ENCODE measurements at regions not wholly inside any gene's neighbourhood (a gene's known extent, or its start where the extent isn't known, plus 50 kb on each side); places are given as distances from the start of the nearest gene placed in this dataset.
"Not testable (repeated sequence)": the region's sequence is repeated elsewhere in the genome, so short reads cannot be mapped to it uniquely, and the experiment has no call there.

DNA sequence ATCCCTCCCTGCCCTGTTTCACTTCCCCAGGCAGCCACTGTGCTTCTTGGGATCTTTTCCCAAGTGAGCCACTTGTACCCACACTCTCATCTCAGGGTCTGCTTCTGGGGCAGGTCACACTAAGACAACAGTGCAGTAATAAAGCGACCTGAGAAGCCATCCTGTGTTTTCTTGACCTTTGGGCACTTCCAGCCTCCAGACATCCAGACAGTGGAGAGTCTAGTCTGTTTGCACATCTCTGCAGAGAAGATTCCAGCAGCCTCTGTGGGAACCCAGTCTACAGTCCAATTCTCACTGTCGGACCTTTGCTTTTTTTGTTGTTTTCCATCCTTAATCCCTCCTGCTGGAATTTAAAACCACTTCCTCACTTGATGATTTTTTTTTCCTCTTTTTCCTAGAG is 50.3 kb upstream of the ATP6AP2 start:
- DNase-seq (ENCODE audit: low spot score), result no peak

DNA sequence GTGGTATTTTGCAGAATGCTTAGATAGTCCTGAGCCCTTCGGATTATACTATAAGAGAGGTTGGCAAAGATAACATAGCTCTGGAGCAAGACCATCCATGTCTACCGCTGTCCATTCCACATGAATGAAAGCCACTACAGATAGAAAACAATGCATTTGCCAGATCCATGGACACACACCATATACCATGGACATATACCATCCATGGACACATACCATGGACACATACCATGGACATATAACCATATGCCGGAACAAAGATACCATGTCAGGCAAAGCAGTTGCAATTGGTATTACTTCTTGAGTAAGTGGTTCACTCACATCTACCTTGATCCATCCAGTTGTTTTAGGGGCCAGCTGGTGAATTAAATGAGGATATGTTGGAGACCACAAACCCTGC is 53.2 kb upstream of the ATP6AP2 start:
- DNase-seq (ENCODE audit: low spot score), result no peak

DNA sequence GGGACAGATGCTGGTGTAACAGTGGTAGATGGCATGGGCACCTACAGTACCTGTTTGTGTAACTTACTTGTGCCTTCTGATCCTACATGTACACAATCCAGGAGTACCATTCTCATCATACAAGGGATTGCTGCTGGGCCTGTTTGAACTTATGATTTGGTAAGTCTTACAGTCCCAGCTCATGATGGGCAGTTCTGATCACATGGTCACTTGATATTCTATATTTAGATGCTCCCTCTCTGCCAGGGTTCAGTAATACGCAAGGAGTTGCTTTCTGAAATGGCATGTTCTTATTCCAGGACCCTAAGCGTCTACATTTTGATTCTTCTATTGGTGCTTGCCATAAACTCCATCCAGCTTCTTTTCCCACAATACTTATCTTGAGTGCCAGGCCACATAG is 54.4 kb upstream of the ATP6AP2 start:
- no peak for DNase-seq (ENCODE audit: low spot score)

DNA sequence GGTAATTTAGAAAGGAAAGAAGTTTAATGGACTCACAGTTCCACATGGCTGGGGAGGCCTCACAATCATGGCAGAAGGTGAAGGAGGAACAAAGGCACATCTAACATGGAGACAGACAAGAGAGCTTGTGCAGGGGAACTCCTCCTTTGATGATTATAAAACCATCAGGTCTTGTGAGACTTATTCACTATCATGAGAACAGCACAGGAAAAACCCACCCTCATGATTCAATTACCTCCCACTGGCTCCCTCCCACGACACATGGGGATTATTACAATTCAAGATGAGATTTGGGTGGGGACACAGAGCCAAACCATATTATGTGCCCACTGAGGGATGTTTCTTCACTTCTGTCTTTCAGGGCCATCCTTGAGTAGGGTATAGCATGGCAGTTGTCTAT is 54.9 kb upstream of the ATP6AP2 start:
- DNase-seq (ENCODE audit: low spot score), result not testable (repeated sequence)

DNA sequence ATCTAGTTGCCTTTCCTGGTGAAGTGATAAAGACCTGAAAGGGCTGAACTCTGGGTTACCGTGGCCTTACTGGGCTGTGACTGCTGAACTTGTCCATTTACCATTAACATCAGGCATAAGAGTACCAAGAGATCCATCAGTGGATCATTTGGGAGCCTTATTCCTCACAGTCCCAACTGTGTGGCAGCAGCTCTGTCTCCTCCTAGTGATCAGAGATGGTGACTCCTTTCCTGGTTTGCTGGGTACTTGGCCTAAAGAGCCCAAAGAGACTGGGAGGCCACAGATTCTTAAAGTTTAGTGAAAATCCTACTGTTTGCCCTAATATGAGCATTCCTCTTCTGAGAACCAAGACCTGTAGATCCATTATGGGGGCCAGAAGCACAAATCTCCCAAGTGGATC is 56.3 kb upstream of the ATP6AP2 start:
- DNase-seq (ENCODE audit: low spot score), result no peak

DNA sequence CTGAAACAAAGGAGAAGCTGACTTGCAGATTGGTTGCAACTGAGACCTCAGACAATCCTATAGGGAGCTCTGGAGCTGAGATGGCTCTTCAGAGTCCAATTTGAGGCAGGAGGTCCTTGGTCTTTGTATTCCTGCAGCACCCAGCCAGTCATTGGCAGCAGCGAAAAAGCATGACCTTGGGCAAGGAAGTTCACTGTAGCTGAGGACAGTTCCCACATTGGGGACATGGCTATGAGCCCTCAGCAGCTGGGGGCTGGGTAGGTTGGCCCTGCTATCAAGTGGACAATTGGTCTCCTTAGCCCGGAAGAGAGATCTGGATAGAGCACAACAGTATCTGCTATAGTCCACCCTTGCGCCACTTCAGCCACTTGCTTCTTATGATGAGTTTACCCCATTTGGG is 56.9 kb upstream of the ATP6AP2 start:
- DNase-seq (ENCODE audit: low spot score), result no peak

DNA sequence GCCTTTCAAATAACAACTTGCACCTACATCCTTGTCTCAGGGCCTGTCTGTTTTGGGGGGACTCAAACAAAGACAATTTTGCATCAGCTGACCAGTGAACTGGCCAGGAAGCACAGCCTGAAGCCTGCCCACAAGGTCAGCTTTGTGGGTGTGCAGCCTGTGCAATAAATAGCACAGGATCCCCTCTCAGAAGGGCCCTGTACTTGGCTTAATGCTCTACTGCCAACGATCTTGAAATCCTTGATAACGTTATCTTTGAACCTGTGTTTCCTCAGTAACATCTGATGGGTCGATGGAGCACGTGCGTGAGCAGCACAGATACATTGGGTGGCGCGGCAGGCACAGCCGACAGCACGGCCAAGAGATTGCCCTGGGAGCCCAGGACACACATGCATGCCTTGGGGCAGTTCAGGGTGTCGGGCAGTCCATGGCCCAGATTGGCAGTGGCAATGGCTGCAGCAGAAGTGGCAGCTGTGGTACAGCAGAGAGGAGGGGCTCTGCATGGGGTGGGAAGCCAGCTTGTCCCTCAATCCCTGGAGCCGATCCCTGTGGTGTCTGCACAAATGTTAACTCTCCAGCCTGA is 58.8 kb upstream of the ATP6AP2 start:
- DNase-seq (ENCODE audit: low spot score), result no peak

DNA sequence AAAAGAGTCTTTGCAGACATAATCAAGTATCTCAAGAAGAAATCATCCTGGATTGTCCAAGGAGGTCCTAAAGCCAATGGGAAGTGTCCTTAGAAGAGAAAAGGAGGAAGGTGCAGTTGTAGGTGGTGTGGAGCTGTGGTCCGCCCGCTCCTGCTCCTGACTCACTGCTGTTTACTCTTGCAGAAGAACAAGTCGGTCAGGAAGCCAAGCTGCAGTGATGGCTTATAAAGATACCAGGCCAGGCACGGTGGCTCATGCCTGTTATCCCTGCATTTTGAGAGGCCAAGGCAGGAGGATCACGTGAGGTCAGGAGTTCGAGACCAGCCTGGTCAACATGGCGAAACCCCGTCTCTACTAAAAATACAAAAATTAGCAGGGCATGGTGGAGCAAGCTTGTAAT is 66.4 kb upstream of the ATP6AP2 start:
- no peak for DNase-seq (ENCODE audit: low spot score)

DNA sequence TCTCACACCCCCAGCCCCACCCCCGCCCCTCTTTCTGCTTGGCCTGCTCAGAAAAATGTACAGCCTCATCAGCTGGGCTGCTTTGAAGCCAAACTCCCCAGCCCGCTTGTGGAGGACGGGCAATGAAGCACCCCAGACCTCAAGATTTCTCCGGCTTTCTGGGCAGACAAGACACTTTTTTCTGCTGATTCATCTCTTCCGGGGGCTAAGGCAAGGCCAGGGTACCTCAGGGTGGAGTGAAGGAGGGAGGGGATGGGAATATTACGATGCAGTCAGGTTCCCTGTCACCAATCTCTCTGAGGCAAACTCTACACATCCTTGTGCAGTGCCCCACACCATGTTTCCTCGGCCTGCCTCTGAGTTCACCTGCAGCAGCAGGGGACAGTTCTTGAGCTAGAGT is 66.9 kb upstream of the ATP6AP2 start:
- DNase-seq (ENCODE audit: low spot score), result no peak

DNA sequence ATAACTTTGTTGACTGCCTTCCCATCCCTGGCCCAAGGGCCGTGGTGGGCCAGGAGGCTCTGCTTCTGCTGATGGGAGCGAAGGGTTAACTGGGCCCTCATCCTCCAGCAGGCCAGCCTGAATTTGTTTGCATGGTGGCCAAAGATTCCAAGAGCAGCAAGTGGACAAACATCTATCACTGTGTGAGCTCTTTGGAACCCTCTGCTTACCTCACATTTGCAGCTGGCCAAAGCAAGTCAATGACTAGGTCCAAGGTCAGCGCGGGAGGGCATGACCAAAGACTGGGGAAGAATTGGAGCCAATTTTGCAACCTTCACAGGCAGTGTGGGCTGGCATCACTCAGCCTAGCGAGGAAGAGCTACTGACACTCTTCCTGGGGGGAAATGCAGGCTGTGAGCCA is 67.8 kb upstream of the ATP6AP2 start:
- no peak for DNase-seq (ENCODE audit: low spot score)

DNA sequence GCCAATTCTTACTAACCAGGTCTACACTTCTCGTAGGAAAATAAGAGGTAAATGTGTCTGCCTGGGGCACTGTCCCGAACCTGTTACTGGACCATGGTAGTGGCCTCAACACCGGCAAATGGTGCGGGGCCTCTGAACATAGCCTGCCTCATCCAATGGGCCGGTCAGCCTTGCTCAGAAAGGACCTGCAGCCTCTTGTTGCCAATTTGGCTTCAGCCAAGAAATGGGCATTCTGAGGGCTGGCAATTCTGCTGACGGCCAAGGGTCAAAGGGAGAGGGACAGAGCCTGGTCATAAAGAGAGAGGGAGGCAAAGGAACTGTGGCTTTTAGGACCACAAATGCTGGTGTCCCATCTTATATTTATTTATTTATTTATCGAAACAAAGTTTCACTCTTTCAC is 69.5 kb upstream of the ATP6AP2 start:
- DNase-seq (ENCODE audit: low spot score), result no peak

DNA sequence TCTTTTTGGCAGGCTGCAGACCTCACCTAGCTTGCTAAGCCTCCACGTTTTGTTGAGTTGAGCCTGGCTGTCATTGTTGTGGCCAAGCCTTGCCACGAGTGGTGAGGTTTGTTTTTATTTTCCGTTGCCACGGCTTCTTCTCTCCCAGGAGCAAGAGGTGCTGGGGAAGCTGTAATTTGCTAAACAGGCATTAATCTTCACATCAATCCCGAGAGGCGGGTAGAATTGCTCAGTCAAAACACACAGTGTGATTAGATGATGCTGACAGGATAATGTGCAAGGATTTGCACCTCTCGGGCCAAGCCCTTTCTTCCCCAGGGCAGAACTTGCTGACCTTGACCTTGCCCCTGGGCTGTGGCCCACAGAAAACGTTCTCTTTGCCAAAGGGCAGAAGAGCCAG is 72.2 kb upstream of the ATP6AP2 start:
- no peak for DNase-seq (ENCODE audit: low spot score)

DNA sequence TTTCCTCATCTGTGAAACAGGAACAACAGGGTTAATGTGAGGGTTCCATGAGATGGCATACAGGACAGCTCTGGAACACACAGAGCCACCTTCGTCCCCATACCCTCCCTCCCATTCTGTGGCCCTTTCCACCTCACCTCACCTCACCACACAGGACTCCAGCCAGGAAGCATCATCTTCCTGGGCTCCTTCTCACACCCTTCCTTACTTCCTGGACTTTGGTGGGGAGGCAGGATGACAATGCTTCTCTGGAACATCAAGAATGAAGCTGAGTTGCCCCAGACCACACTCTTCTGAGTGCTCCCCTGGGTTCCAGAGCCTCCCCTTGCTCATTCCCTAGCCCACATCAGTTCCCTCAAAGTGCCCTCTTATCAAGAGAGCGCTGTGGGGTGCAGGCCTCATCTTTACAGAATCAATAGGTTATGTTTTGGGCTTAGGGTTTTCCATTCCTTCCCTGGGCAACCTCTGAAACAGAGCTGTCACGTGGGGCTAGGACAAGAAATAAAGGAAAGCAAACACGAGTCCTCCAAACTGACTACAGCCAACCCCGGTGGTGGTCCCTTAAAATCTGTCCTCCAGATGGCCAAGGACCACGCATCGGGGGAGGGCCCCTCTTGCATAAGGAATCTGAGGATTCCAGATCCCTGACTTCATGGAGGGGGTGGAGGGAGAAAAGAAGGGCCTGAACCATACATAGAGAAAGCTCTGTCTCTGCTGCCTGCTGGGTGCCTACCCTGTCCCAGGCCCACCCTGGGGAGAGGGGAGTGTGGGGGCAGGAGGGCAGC is 74.4 kb upstream of the ATP6AP2 start:
- DNase-seq (ENCODE audit: low spot score), result no peak

DNA sequence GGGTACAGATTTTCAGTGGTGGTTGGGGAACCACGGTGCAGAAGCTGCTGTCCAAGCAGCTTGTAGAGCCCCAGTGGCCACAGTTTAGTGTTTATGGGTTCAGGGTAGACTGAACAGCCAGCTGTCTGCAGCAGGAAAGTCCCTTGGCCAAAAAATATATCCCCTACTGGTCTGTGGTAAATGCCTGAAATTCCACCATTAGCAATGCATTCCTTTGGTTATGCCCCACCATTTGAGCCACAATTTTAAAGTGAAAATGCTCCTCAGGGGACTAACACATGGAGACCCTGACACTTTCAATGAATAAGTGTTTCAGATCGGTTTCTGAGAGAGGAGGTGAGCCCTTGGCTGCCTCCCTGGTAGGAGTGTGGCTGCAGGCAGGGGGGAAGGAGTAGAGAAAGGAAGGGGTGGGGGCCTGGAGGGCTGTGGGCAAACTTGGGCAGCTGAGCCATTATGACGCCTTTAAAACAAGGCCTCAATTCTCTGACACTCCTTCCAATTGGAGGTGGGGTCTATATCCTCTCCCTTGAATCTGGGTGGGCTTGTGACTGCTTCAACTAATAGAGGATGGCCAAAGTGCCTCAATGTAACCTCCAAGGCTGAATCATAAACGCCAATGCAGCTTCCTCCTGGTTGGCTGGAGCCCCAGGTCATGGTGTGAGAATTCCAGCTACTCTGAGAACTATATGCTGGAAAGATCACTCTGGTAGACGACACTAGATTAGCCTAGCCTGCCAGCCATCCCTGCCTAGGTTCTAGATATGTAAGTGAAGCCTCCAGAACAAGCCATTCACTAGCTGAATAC is 75.8 kb upstream of the ATP6AP2 start:
- no peak for DNase-seq (ENCODE audit: low spot score)

DNA sequence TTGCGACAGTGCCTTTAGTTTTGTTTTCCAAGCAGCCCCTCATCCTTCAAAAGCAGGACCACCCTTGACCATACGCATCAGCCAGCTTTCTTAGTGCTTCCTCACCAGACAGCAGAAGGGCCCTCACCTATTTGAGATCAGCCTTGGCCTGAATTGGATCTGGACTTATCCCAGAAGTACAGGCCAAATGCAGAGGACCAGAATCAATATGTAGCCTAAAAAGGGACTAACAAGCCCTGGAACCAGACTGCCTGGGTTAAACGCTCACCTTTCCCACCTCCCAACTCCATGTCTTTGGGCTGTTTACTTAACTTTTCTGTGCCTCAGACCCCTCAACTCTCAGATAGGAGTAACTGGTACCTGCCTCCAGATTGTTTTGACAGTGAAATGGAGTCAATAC is 77.7 kb upstream of the ATP6AP2 start:
- no peak for DNase-seq (ENCODE audit: low spot score)

DNA sequence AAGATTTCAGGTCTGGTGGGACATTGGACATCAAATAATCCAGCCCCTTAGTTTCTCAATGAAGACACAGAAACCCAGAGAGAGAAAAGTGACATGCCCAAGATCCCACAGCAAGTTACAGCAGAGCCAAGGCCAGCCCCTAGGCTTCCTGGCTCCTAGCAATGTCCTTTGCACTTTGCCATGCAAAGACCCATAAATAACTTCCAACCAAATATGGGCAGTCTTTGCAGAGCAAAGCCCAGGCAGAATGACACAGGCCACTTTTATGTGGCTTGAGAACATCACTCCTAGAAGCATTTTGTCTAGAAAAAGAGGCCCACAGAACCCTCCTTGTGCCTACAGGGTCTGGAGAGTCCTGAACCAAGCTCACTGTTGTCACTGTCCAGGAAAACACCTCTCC is 78.1 kb upstream of the ATP6AP2 start:
- no peak for DNase-seq (ENCODE audit: low spot score)

DNA sequence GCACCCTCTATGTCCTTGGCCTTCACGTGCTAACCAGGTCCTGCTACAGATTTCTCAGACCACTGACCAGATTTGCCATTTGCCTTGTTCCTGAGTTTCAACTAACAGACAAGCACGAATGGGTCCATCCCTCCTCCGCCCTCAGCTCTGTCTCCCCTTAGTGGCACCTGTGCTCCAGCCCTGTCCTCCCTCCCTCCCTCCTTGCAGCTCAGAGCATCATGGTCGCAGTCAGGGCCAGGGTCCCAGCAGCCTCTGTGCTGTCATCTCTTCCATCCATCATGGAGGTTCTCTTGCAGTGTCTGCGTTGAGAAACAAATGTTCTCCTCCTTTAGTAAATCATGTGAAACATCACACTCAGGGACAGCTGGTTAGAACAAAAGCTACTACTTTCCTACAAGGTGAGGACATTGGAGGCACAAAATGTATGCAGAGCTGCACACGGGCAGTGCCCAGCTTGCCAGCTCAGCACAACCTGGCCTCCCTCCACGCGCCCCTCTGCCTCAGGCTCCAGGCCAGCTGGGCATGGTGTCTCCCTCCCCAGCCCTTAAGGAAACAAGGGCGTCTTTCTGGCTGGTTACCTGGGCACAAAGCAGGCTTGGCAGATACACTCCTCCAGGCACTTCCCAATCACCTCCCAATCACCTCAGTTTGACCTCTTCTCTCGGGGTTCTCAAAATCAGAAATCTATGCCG is 79.5 kb upstream of the ATP6AP2 start:
- DNase-seq (ENCODE audit: low spot score), result no peak

DNA sequence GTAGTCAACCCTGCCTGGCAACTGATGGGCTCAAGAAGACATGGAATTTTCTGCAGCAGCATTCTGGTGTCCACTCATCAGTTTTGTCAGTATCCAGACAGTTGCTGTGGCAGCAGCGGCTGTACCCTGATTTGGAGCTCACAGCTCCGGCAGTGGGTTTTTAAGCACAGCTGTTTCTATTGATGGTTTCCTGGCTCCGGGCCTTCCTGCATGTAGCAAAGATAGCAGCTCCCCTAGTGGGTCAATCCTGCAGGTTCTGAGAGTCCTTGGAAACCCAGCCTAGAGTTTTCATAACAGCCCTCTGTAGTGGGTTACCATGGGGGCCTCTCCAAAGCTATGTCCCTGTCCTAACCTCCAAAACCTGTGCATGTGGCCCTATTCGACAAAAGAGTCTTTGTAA is 84.0 kb upstream of the ATP6AP2 start:
- DNase-seq (ENCODE audit: low spot score), result no peak

DNA sequence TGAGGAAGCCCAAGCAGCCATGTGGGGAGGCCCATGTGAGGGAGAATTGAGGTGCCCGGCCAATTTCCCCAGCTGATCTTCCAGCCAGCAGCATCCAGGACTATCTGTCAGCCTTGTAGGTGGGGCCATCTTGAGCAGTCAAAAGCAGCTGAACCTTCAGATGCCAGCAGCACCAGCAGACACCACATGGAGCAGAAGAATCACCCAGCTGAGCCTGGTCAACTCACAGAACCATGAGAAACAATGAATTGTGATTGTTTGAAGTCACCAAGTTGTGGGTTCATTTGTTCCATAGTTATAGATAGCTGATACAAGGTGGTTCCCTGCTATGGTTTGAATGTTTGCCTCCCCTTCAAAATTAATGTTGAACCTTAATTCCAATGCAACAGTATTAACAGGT is 85.1 kb upstream of the ATP6AP2 start:
- DNase-seq (ENCODE audit: low spot score), result no peak

DNA sequence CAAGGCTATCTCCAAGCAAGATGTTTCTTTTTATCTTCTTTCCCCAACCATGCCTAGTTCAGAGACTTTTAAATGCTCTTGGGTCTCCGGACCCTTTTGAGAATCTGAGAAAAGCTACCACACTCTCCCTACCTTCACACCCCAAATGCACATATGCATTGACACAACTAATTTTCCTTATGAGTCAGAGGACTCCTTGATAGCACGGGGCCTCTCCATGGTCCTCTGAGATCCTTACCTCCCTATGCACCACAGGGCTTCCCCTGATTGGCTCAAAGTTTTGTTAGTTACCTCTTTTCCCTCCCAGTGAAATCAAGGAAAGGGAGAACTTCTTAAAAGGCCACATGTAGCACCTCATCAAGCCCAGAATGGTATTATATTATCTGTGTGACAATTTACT is 86.8 kb upstream of the ATP6AP2 start:
- no peak for DNase-seq (ENCODE audit: low spot score)

DNA sequence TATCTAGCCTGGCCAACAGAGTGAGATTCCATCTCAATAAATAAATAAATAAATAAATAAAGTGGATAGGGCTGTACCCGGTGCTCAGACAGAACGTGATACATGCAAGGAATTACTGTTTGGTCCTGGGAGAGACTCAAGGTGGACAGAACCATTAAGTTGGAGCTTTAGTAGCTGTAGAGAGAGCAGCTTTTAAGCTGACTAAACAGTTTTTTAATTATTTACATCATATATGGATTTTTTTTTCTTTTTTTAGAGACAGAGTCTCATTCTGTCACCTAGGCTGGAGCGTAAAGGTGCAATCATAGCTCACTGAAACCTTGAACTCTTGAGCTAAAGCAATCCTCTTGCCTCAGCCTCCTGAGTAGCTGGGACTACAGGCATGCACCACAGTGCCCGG is 92.5 kb upstream of the ATP6AP2 start:
- no peak for DNase-seq (ENCODE audit: low spot score)

DNA sequence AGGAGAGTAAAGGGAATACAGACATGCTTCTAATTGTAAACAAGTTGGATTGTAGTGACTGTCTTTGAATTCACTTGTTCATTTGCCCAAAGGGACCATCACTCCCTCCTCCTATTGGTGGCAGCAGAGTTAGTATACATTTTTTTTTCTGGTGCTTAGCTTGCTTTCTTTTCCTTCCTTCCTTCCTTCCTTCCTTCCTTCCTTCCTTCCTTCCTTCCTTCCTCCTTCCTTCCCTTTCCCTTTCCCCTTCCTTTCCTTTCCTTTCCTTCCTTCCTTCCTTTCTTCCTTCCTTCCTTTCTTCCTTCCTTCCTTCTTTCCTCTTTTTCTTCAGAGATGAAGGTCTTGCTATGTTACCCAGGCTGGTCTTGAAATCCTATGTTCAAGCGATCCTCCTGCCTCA is 94.8 kb upstream of the ATP6AP2 start:
- no peak for DNase-seq (ENCODE audit: low spot score)

Measured in ecto neural progenitor cell (in vitro differentiated cells).